Ishikawa (cell line): ENCODE measurements at regions not wholly inside any gene's neighbourhood (a gene's known extent, or its start where the extent isn't known, plus 50 kb on each side); places are given as distances from the start of the nearest gene placed in this dataset.

ENCODE experiments used
- CEBPB ChIP-seq: IDR thresholded peaks from 2 replicates; pipeline ENCODE4 v1.6.1; 2012
- CREB1 ChIP-seq: IDR thresholded peaks from 2 replicates; pipeline ENCODE4 v1.6.1; 2012; ENCODE audit warnings: low read depth
- EGR1 ChIP-seq: IDR thresholded peaks from 2 replicates; pipeline ENCODE4 v1.6.1; 2012
- EP300 ChIP-seq: IDR thresholded peaks from 2 replicates; pipeline ENCODE4 v1.6.1; 2012; ENCODE audit warnings: borderline replicate concordance
- FOXM1 ChIP-seq: IDR thresholded peaks from 2 replicates; pipeline ENCODE4 v1.6.1; 2012; ENCODE audit warnings: low read depth, borderline replicate concordance
- NFIC ChIP-seq: IDR thresholded peaks from 2 replicates; pipeline ENCODE4 v1.6.1; 2012
- RAD21 ChIP-seq: IDR thresholded peaks from 2 replicates; pipeline ENCODE4 v1.6.1; 2012; ENCODE audit warnings: low read depth
- TAF1 ChIP-seq: IDR thresholded peaks from 2 replicates; pipeline ENCODE4 v1.6.1; 2012; ENCODE audit warnings: low read depth, mild to moderate bottlenecking
- TCF12 ChIP-seq: IDR thresholded peaks from 2 replicates; pipeline ENCODE4 v1.6.1; 2012; ENCODE audit warnings: low read depth
- TEAD4 ChIP-seq: IDR thresholded peaks from 2 replicates; pipeline ENCODE4 v1.6.1; 2012
- YY1 ChIP-seq: IDR thresholded peaks from 2 replicates; pipeline ENCODE4 v1.6.1; 2012; ENCODE audit warnings: low read depth
- ZBTB7A ChIP-seq: IDR thresholded peaks from 2 replicates; pipeline ENCODE4 v1.6.1; 2012; ENCODE audit warnings: low read depth
- TF ChIP-seq, protein P1 (sequence below): IDR thresholded peaks from 2 replicates; pipeline ENCODE4 v1.6.1; 2012
- TF ChIP-seq, protein P2 (sequence below): IDR thresholded peaks from 2 replicates; pipeline ENCODE4 v1.6.1; 2012; ENCODE audit warnings: low read depth, mild to moderate bottlenecking

DNA sequence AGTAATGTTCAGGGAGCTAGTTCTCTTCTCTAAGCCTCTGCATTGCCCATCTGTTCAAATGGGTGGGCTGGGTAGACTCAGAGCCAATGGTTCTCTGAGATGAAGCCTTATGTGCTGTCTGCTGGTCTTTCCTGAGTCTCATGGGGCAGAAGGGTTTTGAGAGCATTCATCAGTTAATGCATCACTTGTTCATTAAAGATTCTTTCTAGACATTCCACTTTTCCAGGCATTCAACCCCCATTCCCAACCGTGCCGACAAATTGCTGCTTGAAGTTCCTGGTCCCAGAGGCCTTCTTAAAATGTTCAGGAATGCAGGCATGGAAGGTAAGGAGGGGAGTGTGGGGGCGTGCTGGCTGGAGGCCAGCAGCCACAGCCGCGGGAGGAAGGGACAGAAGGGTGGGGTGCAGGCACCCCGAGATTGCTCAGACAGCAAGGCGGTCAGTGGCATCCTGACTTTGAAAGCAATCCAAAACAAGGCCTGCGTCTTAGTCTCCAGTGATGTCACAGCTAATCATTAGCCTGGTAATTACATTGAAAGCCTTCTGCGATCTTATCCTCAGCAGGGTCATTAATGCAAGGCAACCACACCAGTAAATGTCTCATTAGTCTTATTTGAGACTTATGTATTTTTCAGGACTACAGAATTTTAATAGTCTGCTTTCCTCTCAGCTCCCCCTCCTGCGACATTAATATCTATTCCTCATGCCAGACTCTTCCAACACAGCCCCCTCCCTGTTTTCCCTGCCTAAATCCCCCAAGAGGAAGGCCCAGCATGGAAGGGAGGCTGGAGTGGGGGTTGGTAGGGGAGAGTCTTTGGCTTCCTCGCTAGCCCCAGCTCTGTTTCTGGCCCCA is 328.8 kb downstream of the MIAT start:
- TF ChIP-seq RAD21 (no peak), CREB1 (no peak), FOXM1 (no peak), EP300 (no peak), ZBTB7A (no peak), EGR1 (no peak), YY1 (no peak), TEAD4 (no peak), TCF12 (no peak), CEBPB (no peak), TAF1 (no peak), NFIC (no peak)
- TF ChIP-seq, protein P1, sequence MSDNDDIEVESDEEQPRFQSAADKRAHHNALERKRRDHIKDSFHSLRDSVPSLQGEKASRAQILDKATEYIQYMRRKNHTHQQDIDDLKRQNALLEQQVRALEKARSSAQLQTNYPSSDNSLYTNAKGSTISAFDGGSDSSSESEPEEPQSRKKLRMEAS: no peak
- TF ChIP-seq, protein P2, sequence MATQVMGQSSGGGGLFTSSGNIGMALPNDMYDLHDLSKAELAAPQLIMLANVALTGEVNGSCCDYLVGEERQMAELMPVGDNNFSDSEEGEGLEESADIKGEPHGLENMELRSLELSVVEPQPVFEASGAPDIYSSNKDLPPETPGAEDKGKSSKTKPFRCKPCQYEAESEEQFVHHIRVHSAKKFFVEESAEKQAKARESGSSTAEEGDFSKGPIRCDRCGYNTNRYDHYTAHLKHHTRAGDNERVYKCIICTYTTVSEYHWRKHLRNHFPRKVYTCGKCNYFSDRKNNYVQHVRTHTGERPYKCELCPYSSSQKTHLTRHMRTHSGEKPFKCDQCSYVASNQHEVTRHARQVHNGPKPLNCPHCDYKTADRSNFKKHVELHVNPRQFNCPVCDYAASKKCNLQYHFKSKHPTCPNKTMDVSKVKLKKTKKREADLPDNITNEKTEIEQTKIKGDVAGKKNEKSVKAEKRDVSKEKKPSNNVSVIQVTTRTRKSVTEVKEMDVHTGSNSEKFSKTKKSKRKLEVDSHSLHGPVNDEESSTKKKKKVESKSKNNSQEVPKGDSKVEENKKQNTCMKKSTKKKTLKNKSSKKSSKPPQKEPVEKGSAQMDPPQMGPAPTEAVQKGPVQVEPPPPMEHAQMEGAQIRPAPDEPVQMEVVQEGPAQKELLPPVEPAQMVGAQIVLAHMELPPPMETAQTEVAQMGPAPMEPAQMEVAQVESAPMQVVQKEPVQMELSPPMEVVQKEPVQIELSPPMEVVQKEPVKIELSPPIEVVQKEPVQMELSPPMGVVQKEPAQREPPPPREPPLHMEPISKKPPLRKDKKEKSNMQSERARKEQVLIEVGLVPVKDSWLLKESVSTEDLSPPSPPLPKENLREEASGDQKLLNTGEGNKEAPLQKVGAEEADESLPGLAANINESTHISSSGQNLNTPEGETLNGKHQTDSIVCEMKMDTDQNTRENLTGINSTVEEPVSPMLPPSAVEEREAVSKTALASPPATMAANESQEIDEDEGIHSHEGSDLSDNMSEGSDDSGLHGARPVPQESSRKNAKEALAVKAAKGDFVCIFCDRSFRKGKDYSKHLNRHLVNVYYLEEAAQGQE: no peak
